Activated CD8-positive, alpha-beta T cell treated with anti-CD3 and anti-CD28 coated beads for 36 hours (primary cell): ENCODE measurements at regions not wholly inside any gene's neighbourhood (a gene's known extent, or its start where the extent isn't known, plus 50 kb on each side); places are given as distances from the start of the nearest gene placed in this dataset.

Experiments used
- ATAC-seq: fragments of 200-7000 bp; cut with Tn5 transposase; one replicate; pipeline ENCODE4 v1.10.0; 2021; ENCODE audit warnings: mild to moderate bottlenecking, moderate library complexity
- CTCF ChIA-PET: fragments of 350-600 bp; sonication (Branson Sonifier 250); formaldehyde crosslinking; loops from one replicate; lab custom pipeline; 2021; ENCODE audit warnings: antibody characterized with exemption; lab: Charles Lee
- POLR2A ChIA-PET: fragments of 350-600 bp; sonication (Branson Sonifier 250); formaldehyde crosslinking; loops from one replicate; lab custom pipeline; 2021; ENCODE audit warnings: antibody characterized with exemption; lab: Charles Lee
- DNase-seq: peaks from one replicate; pipeline ENCODE4 v3.0.0-alpha.2; 2020
- H3K27ac Mint-ChIP-seq: one replicate; pipeline ENCODE4 v1.8.0; 2021; ENCODE audit warnings: mild to moderate bottlenecking, mixed read lengths
- H3K27me3 Mint-ChIP-seq: one replicate; pipeline ENCODE4 v1.8.0; 2021; ENCODE audit warnings: mixed read lengths
- H3K36me3 Mint-ChIP-seq: one replicate; pipeline ENCODE4 v1.8.0; 2021; ENCODE audit warnings: low read depth, mixed read lengths
- H3K4me1 Mint-ChIP-seq: one replicate; pipeline ENCODE4 v1.8.0; 2021; ENCODE audit warnings: low read depth, mixed read lengths
- H3K4me3 Mint-ChIP-seq: one replicate; pipeline ENCODE4 v1.8.0; 2021; ENCODE audit warnings: mild to moderate bottlenecking, moderate library complexity, mixed read lengths
- H3K9me3 Mint-ChIP-seq: one replicate; pipeline ENCODE4 v1.8.0; 2021; ENCODE audit warnings: mixed read lengths
- intact Hi-C: fragments of 100-400 bp; cut with micrococcal nuclease; formaldehyde crosslinking; loops from one replicate; pipeline ENCODE4 v1.10.0; 2022
- TF ChIP-seq, protein P1 (sequence below): fragments of 200-600 bp; IDR thresholded peaks from one replicate; pipeline ENCODE4 v1.8.0; 2022; ENCODE audit warnings: antibody characterized with exemption, mild to moderate bottlenecking

DNA sequence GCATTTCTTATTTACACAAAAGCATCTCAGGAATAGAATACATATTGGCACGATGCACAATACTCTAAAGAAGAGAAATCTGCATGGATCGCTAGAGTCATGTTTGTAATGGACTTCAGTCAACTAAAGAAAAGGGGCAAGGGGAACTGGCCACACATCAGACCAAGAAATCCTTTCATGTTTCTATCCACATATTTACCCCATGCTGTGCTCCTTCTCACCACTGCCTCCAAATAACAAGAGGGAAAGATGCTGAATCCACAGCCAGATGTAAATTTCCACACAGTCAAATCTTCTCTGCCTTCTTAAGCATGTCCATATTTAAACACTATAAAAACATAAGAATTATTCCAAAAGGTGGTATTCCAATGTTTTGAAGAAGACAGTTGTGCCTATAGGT lies 67.6 kb downstream of the COX18 start:
- no peak overlapping the region for H3K27ac Mint-ChIP-seq
- no peaks in the 10 kb centered on the region for H3K9me3 Mint-ChIP-seq
- no peaks in the 10 kb centered on the region for H3K4me1 Mint-ChIP-seq
- ChIA-PET CTCF (no interaction called here), POLR2A (no interaction called here)
- ATAC-seq (no peak), DNase-seq (no peak)
- H3K4me3 Mint-ChIP-seq: no peak overlapping the region
- TF ChIP-seq, protein P1, sequence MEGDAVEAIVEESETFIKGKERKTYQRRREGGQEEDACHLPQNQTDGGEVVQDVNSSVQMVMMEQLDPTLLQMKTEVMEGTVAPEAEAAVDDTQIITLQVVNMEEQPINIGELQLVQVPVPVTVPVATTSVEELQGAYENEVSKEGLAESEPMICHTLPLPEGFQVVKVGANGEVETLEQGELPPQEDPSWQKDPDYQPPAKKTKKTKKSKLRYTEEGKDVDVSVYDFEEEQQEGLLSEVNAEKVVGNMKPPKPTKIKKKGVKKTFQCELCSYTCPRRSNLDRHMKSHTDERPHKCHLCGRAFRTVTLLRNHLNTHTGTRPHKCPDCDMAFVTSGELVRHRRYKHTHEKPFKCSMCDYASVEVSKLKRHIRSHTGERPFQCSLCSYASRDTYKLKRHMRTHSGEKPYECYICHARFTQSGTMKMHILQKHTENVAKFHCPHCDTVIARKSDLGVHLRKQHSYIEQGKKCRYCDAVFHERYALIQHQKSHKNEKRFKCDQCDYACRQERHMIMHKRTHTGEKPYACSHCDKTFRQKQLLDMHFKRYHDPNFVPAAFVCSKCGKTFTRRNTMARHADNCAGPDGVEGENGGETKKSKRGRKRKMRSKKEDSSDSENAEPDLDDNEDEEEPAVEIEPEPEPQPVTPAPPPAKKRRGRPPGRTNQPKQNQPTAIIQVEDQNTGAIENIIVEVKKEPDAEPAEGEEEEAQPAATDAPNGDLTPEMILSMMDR: no peak
- peaks cover 25% of the 10 kb centered on the region for H3K27me3 Mint-ChIP-seq
- intact Hi-C loops: no loop called here
- no peaks in the 10 kb centered on the region for H3K36me3 Mint-ChIP-seq

DNA sequence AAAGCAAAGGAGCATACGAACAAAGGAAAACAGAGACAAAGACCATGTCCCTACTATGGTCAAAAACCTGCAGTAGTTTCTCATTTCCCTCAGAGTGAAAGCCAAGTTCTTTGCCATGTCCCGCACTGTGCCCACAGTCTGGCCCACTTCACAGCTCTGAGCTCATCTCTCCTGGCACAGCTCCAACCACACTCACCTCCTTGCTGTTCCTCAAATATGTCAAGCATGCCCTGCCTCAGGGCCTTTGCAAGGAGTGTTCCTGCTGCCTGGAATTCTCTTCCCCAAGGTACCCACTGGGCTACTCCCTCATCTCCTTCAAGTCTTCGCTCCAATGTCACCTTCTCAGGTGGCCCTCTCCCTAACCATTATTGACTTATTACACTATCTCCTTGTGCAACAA lies 72.1 kb downstream of the COX18 start:
- H3K9me3 Mint-ChIP-seq: no peaks in the 10 kb centered on the region
- H3K27me3 Mint-ChIP-seq: peaks cover 15% of the 10 kb centered on the region
- no peaks in the 10 kb centered on the region for H3K4me1 Mint-ChIP-seq
- H3K4me3 Mint-ChIP-seq: no peak overlapping the region
- no peaks in the 10 kb centered on the region for H3K36me3 Mint-ChIP-seq
- H3K27ac Mint-ChIP-seq: no peak overlapping the region
- POLR2A ChIA-PET: no interaction called here
- CTCF ChIA-PET: no interaction called here
- TF ChIP-seq, protein P1: no peak
- no peak for DNase-seq
- intact Hi-C loops: no loop called here
- ATAC-seq: no peak

DNA sequence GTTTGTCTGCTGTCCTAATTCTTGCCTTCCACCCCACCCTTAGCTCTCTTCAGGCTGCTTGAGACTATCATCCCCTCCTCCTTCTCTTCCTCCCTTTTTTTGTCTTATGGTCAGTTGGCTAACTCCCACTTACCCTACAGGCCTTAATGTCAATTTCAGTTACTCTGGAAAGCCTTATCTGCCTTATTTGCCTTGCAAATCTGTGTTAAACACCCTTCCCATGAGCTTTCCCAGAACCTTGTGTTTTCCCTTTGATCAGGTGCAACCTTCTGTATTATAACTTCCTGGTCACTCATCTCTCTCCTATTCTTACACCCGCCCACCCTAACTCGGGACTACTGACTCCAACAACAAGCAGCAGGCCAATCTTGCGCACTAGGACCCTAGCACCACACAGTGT lies 74.8 kb downstream of the COX18 start:
- TF ChIP-seq, protein P1: no peak
- Mint-ChIP-seq H3K27me3 (peaks cover 21% of the 10 kb centered on the region), H3K4me3 (no peak overlapping the region), H3K27ac (no peak overlapping the region), H3K36me3 (no peaks in the 10 kb centered on the region), H3K4me1 (no peaks in the 10 kb centered on the region), H3K9me3 (no peaks in the 10 kb centered on the region)
- intact Hi-C loops: no loop called here
- DNase-seq (no peak), ATAC-seq (no peak)
- ChIA-PET POLR2A (no interaction called here), CTCF (no interaction called here)

DNA sequence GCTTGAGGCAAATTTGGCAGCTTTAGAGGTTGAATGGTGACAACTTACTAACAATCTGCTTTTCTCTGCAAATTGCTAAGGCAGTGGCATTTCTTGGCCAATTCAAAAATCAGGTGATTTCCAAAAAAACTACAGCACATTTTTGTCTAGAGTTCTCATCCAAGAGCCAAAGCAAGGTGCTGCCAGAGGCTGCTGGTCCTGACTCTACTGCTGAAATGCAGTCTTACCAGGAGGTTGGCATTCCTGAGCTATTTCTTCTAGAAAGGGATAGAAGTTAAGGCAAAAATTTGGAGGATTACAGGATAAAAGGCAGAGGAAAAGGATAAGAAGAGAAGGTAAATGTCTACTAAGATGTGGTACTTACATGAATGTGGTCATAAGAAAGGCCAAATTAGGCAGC lies 75.6 kb downstream of the COX18 start:
- no peaks in the 10 kb centered on the region for H3K36me3 Mint-ChIP-seq
- DNase-seq (no peak), ATAC-seq (no peak)
- no peaks in the 10 kb centered on the region for H3K9me3 Mint-ChIP-seq
- CTCF ChIA-PET: no interaction called here
- H3K27ac Mint-ChIP-seq: no peak overlapping the region
- intact Hi-C loops: no loop called here
- no peaks in the 10 kb centered on the region for H3K4me1 Mint-ChIP-seq
- no peak overlapping the region for H3K4me3 Mint-ChIP-seq
- H3K27me3 Mint-ChIP-seq: peaks cover 21% of the 10 kb centered on the region
- POLR2A ChIA-PET: no interaction called here
- TF ChIP-seq, protein P1: no peak

DNA sequence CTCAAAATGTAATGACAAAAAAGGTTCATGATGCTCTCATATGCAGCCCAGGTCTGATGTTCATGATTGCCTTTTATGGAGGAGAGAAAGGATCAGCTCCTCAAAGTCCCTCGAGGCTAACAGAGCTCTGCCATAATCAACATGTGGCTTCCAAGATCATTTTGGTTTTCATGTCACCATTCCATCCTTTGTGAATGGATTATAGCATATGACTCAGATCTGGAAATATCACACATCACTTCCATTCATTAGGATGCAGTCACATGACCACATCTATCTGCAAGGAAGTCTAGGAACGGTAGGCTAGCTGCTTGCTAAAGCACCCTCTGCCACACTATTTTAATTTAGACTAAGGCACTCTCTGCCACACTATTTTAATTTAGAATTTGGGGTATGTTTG lies 77.6 kb downstream of the COX18 start:
- no peaks in the 10 kb centered on the region for H3K4me1 Mint-ChIP-seq
- no peak for DNase-seq
- ChIA-PET CTCF (no interaction called here), POLR2A (no interaction called here)
- H3K4me3 Mint-ChIP-seq: no peak overlapping the region
- TF ChIP-seq, protein P1: no peak
- H3K27ac Mint-ChIP-seq: no peak overlapping the region
- peaks cover 17% of the 10 kb centered on the region for H3K27me3 Mint-ChIP-seq
- H3K9me3 Mint-ChIP-seq: no peaks in the 10 kb centered on the region
- intact Hi-C loops: no loop called here
- ATAC-seq: no peak
- no peaks in the 10 kb centered on the region for H3K36me3 Mint-ChIP-seq
